ENCODE measurements at regions not wholly inside any gene's neighbourhood (a gene's known extent, or its start where the extent isn't known, plus 50 kb on each side); places are given as distances from the start of the nearest gene placed in this dataset.

GRCh38 chr13:60700994-60701393 is 304.0 kb downstream of the TDRD3 start:
- TF ChIP-seq POLR2A (IDR thresholded peaks at IDR 0.05) (no peak), CTCF (IDR thresholded peaks at IDR 0.05) (no peak)
